ENCODE measurements at regions not wholly inside any gene's neighbourhood (a gene's known extent, or its start where the extent isn't known, plus 50 kb on each side); places are given as distances from the start of the nearest gene placed in this dataset.

DNA sequence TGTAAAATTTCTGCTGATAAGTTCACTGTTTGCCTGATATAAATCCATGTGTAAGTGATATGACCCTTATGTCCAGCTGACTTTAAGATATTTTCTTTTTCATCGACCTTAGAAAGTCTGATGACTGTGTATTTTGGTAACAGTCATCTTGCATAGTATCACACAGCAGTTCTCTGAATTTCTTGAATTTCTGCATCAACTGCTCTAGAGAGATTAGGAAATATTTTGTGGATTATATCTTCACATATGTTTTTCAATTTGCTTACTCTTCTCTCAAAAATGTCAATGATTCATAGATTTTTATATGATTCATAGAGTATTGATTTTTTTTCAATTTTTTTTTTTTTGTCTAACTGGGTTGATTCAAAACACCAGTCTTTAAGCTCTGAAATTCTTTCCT is 945.3 kb downstream of the TRIB2 start:
- TF ChIP-seq POLR2A (IDR thresholded peaks at IDR 0.05) = no peak
- no peak for TF ChIP-seq CTCF (IDR thresholded peaks at IDR 0.05 in 4 of 5, conservative IDR thresholded peaks at IDR 0.05 in 1 of 5)

Measured in gastrocnemius medialis (tissue), 4 donors.